ENCODE measurements at regions not wholly inside any gene's neighbourhood (a gene's known extent, or its start where the extent isn't known, plus 50 kb on each side); places are given as distances from the start of the nearest gene placed in this dataset.

DNA sequence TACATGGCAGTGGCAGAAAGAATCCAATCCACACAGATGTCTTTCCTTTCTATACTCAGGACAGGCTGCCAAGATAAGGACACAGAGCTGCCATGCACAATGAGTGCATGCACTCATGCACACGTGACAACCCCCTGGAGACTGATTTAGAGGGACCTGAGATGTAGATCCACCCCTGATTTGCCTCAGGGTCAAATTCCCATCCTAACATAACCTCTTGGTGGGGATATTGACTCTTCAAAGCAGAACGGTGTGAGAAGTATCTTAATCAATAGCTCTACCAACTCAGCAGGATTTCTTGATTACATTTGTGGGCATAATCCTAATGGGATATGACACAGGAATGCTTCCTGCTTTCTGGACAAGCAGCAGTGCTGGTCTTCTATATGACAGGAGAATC, 125.2 kb upstream of the DSCAM start:
- no peak overlapping the region for H3K4me3 ChIP-seq (ENCODE audit: low read depth, low read length)
- TF ChIP-seq CTCF (IDR thresholded peaks at IDR 0.05; ENCODE audit: insufficient read depth, low read depth, low read length): no peak
- no peak for DNase-seq (ENCODE audit: low read depth)

DNA sequence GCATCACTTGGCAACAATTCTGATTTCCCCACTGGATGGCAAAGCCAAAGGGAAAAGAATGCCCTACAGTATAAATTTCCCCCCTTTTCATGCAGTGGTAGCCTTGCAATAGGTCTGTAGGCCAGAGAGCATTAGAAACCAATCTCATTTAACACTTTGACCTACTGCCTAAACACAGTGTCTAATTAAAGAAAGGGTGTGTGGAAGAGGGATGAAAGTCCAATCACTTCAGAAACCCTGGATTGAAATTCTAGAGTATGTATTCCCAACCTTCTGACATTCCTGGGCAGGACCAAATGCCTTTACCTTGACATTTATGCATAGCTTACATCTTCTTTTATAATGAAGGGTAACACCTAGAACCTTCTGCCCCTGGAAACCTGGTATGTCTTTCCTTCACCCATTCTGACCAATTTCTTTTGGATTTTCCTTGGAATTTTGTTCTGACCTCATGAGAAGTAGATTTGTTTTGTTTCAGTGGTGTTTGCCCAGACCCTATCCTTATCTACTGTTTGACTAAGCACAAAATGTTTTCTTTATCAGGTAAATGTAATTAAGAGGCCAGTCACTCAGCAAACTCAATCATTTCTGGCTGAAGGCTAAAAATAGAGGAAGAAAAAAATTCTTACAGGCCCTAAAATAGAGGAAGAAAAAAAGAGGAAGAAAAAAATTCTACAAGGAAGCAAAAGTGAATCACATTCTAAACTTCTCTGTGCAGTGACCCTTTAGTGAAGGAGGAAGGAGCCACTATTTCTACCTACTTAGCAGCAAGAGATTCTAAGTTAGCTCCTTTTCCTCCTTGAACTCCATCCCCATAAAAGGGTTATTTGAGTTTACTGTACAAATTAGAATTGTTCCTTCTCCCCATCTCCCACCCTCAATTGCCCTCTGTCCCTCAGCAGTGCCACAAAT, 129.5 kb upstream of the DSCAM start:
- DNase-seq (ENCODE audit: low read depth): no peak
- TF ChIP-seq CTCF (IDR thresholded peaks at IDR 0.05; ENCODE audit: insufficient read depth, low read depth, low read length): no peak
- no peak overlapping the region for H3K4me3 ChIP-seq (ENCODE audit: low read depth, low read length)

DNA sequence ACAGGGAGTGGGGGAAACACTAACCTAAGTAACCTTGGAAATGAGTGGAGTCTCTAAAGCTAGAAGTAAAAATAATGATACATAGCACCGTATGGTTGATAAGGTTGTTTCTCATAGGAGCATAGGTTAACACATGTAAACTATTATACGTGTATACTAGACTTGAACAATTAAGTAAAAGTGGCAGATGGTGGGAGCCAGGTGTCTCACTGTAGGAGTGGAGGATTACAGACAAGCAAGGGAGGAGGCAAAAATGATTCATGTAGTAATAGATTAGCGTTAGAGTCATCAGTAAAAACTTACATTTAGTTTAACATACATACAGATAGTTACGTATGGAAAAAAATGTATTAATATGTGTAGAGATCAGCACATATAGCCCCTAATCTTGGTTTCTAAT, 138.4 kb upstream of the DSCAM start:
- no peak for TF ChIP-seq CTCF (IDR thresholded peaks at IDR 0.05; ENCODE audit: insufficient read depth, low read depth, low read length)
- no peak overlapping the region for H3K4me3 ChIP-seq (ENCODE audit: low read depth, low read length)
- no peak for DNase-seq (ENCODE audit: low read depth)

DNA sequence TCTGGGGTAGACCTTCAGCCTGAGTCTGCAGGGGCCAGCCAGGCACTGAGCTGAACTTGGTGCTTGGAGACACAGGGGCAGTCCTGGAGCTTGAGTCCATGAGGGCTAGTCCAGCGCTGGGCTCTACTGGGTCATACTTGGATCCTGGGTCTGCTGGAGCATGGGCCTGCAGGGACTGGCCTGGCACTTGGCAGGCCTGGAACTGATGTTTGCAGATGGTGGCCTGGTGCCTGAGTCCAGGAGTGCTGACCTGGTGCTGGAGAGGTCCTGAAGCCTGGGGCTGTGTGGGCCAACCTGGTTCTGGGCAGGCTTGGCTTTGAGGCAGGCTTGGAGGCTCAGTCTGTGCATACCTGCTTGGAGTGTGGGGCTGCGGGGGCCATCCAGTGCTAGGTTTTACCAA, 143.4 kb upstream of the DSCAM start:
- no peak for DNase-seq (ENCODE audit: low read depth)
- no peak for TF ChIP-seq CTCF (IDR thresholded peaks at IDR 0.05; ENCODE audit: insufficient read depth, low read depth, low read length)
- no peak overlapping the region for H3K4me3 ChIP-seq (ENCODE audit: low read depth, low read length)

DNA sequence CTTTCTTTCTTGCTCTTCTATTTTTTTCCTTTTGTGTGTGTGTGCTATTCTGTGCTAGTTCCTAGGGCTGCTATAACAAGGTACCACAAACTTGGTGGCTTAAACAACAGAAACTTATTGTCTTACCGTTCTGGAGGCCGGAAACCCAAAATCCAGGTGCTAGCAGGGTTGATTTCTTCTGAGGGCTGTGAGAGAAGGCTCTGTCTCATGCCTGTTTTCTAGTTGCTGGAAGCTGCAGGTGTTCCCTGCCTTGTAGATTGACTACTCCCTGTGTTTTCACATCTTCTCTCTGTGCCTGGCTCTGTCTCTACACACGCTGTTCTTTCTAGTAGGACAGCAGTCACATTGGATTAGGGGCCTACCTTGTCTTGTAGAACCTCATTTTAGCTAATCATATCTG, 150.9 kb upstream of the DSCAM start:
- no peak for DNase-seq (ENCODE audit: low read depth)
- no peak overlapping the region for H3K4me3 ChIP-seq (ENCODE audit: low read depth, low read length)
- no peak for TF ChIP-seq CTCF (IDR thresholded peaks at IDR 0.05; ENCODE audit: insufficient read depth, low read depth, low read length)

DNA sequence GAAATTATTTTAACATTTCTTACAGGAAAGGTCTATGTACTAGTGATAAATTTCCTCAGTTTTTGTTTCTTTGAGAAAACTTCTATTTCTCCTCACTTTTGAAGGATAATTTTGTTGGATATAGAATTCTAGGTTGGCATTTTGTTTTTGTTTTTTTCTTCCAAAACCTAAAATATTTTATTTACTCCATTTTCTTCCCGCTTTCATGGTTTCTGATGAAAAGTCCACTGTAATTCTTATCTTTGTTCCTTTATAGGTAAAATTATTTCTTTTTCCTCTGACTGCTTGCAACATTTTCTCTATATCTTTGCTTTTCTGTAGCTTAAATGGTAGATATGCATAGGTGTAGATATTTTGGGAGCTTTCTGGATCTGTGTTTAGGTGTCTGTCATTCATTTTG, 153.9 kb upstream of the DSCAM start:
- H3K4me3 ChIP-seq (ENCODE audit: low read depth, low read length): no peak overlapping the region
- no peak for TF ChIP-seq CTCF (IDR thresholded peaks at IDR 0.05; ENCODE audit: insufficient read depth, low read depth, low read length)
- no peak for DNase-seq (ENCODE audit: low read depth)

GRCh38 chr21:41006636-41007035, 159.7 kb upstream of the DSCAM start:
- no peak for DNase-seq (ENCODE audit: low read depth)
- no peak overlapping the region for H3K4me3 ChIP-seq (ENCODE audit: low read depth, low read length)
- no peak for TF ChIP-seq CTCF (IDR thresholded peaks at IDR 0.05; ENCODE audit: insufficient read depth, low read depth, low read length)

Data from fibroblast of villous mesenchyme (primary cell).